DND-41 (cell line): ENCODE measurements at regions not wholly inside any gene's neighbourhood (a gene's known extent, or its start where the extent isn't known, plus 50 kb on each side); places are given as distances from the start of the nearest gene placed in this dataset.
"Not testable (repeated sequence)": the region's sequence is repeated elsewhere in the genome, so short reads cannot be mapped to it uniquely, and the experiment has no call there.

Experiments
- ATAC-seq: fragments of 200-7000 bp; cut with Tn5 transposase; 3 replicates; pipeline ENCODE4 v1.9.1; 2021; ENCODE audit warnings: low read depth; ENCODE audit not compliant: insufficient read depth
- DNase-seq: peaks from one replicate; pipeline ENCODE4 v3.0.0-alpha.2; 2020
- H2AFZ ChIP-seq: 2 replicates; pipeline ENCODE4 v1.6.0; 2012; ENCODE audit warnings: low read depth, low read length
- H3K27ac ChIP-seq: 2 replicates; pipeline ENCODE4 v1.5.1; 2012; ENCODE audit warnings: low read length, inconsistent platforms
- H3K27me3 ChIP-seq: fragments of 200-600 bp; sonication (generic); 2 replicates; pipeline ENCODE4 v1.6.0; 2012; ENCODE audit warnings: low read length, mild to moderate bottlenecking, inconsistent platforms; ENCODE audit not compliant: insufficient read depth, poor library complexity
- H3K36me3 ChIP-seq: 2 replicates; pipeline ENCODE4 v1.5.1; 2012; ENCODE audit warnings: low read length, inconsistent platforms; ENCODE audit not compliant: insufficient read depth
- H3K4me1 ChIP-seq: 2 replicates; pipeline ENCODE4 v1.5.1; 2012; ENCODE audit warnings: mild to moderate bottlenecking, low read length; ENCODE audit not compliant: insufficient read depth
- H3K4me2 ChIP-seq: 2 replicates; pipeline ENCODE4 v1.6.0; 2012; ENCODE audit warnings: mild to moderate bottlenecking, moderate library complexity, low read length, inconsistent platforms; ENCODE audit not compliant: insufficient read depth
- H3K4me3 ChIP-seq, 2 experiments: fragments of 200-600 bp in 1 of 2; shearing (Covaris generic) in 1 of 2; 2 replicates each; pipeline ENCODE4 v1.5.1; 2012 to 2016; ENCODE audit warnings: inconsistent platforms in 2 of 2, low read length in 2 of 2, mild to moderate bottlenecking in 2 of 2, low read depth in 1 of 2, moderate library complexity in 1 of 2
- H3K79me2 ChIP-seq: 2 replicates; pipeline ENCODE4 v1.6.0; 2012; ENCODE audit warnings: low read length, inconsistent platforms; ENCODE audit not compliant: insufficient read depth
- H3K9ac ChIP-seq: 2 replicates; pipeline ENCODE4 v1.6.0; 2012; ENCODE audit warnings: low read depth, mild to moderate bottlenecking, inconsistent platforms, low read length, moderate library complexity
- H3K9me3 ChIP-seq: 2 replicates; pipeline ENCODE4 v1.5.1; 2012; ENCODE audit warnings: low read length, moderate library complexity, mild to moderate bottlenecking, inconsistent platforms; ENCODE audit not compliant: insufficient read depth, severe bottlenecking
- H4K20me1 ChIP-seq: 2 replicates; pipeline ENCODE4 v1.6.0; 2012; ENCODE audit warnings: low read length; ENCODE audit not compliant: insufficient read depth
- EZH2 ChIP-seq: IDR thresholded peaks from 3 replicates; pipeline ENCODE4 v1.6.1; 2012; ENCODE audit warnings: borderline replicate concordance, low read depth, mild to moderate bottlenecking, moderate library complexity, low read length, inconsistent platforms; ENCODE audit not compliant: severe bottlenecking
- TF ChIP-seq, protein P1 (sequence below): IDR thresholded peaks from 2 replicates; pipeline ENCODE4 v1.5.1; 2012; ENCODE audit warnings: borderline replicate concordance, low read length, moderate library complexity, mild to moderate bottlenecking; ENCODE audit not compliant: poor library complexity, severe bottlenecking; ENCODE audit errors: extremely low read depth

DNA sequence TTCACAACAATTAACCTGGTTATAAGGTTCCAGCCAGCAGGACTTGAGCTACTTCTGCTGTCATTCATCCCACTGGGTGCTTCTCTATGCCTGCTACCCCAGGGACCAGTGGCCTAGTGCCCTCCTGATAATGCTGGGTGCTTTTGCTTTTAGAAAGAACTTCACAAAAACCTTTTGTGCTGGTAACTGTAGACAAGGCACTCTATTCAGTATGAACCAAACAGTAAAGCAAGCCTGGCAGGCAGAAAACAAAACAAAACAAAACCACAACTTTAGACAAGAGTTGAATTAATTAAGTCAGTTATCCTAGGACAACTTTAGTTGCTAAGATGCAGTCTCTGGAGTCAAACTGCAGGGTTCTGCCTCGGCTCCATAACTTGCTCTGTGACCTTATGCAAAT, 61.9 kb upstream of the ADGRL2 start:
- H3K27ac ChIP-seq, result no peak overlapping the region
- H3K79me2 ChIP-seq, result no peaks in the 10 kb centered on the region
- ATAC-seq, result no peak

GRCh38 chr1:81733480-81733879, 67.3 kb upstream of the ADGRL2 start:
- Histone ChIP-seq H3K27me3 (no peaks in the 10 kb centered on the region), H3K4me3 (no peak overlapping the region), H2AFZ (no peak overlapping the region), H3K27ac (no peak overlapping the region), H3K36me3 (no peaks in the 10 kb centered on the region), H3K79me2 (no peaks in the 10 kb centered on the region), H3K9ac (no peak overlapping the region), H4K20me1 (no peaks in the 10 kb centered on the region), H3K4me2 (no peak overlapping the region), H3K9me3 (no peaks in the 10 kb centered on the region), H3K4me1 (no peaks in the 10 kb centered on the region)
- TF ChIP-seq, protein P1, sequence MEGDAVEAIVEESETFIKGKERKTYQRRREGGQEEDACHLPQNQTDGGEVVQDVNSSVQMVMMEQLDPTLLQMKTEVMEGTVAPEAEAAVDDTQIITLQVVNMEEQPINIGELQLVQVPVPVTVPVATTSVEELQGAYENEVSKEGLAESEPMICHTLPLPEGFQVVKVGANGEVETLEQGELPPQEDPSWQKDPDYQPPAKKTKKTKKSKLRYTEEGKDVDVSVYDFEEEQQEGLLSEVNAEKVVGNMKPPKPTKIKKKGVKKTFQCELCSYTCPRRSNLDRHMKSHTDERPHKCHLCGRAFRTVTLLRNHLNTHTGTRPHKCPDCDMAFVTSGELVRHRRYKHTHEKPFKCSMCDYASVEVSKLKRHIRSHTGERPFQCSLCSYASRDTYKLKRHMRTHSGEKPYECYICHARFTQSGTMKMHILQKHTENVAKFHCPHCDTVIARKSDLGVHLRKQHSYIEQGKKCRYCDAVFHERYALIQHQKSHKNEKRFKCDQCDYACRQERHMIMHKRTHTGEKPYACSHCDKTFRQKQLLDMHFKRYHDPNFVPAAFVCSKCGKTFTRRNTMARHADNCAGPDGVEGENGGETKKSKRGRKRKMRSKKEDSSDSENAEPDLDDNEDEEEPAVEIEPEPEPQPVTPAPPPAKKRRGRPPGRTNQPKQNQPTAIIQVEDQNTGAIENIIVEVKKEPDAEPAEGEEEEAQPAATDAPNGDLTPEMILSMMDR, result no peak
- no peak for TF ChIP-seq EZH2
- ATAC-seq (no peak), DNase-seq (no peak)

More for the DNA sequence above, 61.9 kb upstream of the ADGRL2 start:
- no peak overlapping the region for H3K9ac ChIP-seq
- H3K4me2 ChIP-seq, result no peak overlapping the region
- no peaks in the 10 kb centered on the region for H3K9me3 ChIP-seq
- no peaks in the 10 kb centered on the region for H3K36me3 ChIP-seq
- DNase-seq, result no peak
- no peaks in the 10 kb centered on the region for H3K27me3 ChIP-seq
- H2AFZ ChIP-seq, result no peak overlapping the region
- H3K4me1 ChIP-seq, result no peaks in the 10 kb centered on the region
- TF ChIP-seq EZH2, result no peak
- TF ChIP-seq, protein P1, result no peak
- H3K4me3 ChIP-seq, result no peak overlapping the region
- no peaks in the 10 kb centered on the region for H4K20me1 ChIP-seq

DNA sequence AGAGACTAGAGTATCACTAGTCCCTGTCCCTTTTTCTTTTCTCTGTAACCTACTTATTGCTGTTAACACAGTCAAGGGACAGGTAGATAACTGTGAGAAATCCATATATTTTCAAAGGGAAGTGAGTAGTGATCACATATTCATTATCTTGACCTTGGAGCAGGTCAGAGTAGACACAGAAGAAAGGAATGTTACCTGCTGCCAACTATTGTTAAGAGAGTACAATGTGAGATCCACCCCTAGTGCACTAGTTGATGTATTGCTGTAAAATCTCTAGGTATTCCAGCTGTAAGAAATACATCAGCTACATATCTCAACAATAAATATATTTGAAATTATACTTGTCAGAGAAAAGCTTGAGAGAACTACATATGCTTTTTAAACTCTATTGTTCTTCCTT, 68.7 kb upstream of the ADGRL2 start:
- H3K9ac ChIP-seq, result no peak overlapping the region
- no peaks in the 10 kb centered on the region for H3K79me2 ChIP-seq
- H3K27ac ChIP-seq, result no peak overlapping the region
- no peak overlapping the region for H3K4me3 ChIP-seq
- no peak for DNase-seq
- ATAC-seq, result no peak
- no peak overlapping the region for H2AFZ ChIP-seq
- no peaks in the 10 kb centered on the region for H3K9me3 ChIP-seq
- H3K36me3 ChIP-seq, result no peaks in the 10 kb centered on the region
- no peaks in the 10 kb centered on the region for H4K20me1 ChIP-seq
- H3K4me1 ChIP-seq, result no peaks in the 10 kb centered on the region
- H3K4me2 ChIP-seq, result no peak overlapping the region
- no peaks in the 10 kb centered on the region for H3K27me3 ChIP-seq
- TF ChIP-seq, protein P1, result no peak
- TF ChIP-seq EZH2, result no peak

DNA sequence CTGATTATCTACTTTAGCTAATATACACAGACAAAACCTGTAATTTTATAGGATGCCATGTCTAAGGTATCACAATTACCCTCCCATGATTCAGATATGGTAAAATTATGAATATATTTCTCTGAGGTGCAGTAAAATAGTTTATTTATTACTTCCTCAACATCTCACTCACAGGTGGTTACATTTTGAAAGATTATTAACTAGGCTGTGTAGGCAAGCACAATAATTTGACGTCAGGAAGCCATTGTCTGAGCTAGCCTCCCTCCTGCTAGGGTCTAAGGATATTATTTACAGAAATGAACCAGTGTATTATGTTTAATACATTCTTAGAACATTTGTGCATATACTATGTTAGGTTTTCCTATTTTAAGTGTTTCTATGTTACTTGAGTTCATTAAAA, 69.9 kb upstream of the ADGRL2 start:
- H3K36me3 ChIP-seq, result no peaks in the 10 kb centered on the region
- TF ChIP-seq EZH2, result no peak
- TF ChIP-seq, protein P1, result no peak
- H4K20me1 ChIP-seq, result no peaks in the 10 kb centered on the region
- H3K4me2 ChIP-seq, result no peak overlapping the region
- H3K27me3 ChIP-seq, result no peaks in the 10 kb centered on the region
- no peaks in the 10 kb centered on the region for H3K9me3 ChIP-seq
- H3K79me2 ChIP-seq, result no peaks in the 10 kb centered on the region
- no peak for ATAC-seq
- H3K4me3 ChIP-seq, result no peak overlapping the region
- no peak overlapping the region for H3K27ac ChIP-seq
- no peak overlapping the region for H2AFZ ChIP-seq
- no peaks in the 10 kb centered on the region for H3K4me1 ChIP-seq
- no peak for DNase-seq
- H3K9ac ChIP-seq, result no peak overlapping the region

GRCh38 chr1:81730299-81730698, 70.4 kb upstream of the ADGRL2 start:
- H3K4me2 ChIP-seq, H3K79me2 ChIP-seq, ATAC-seq, H3K4me1 ChIP-seq, H3K36me3 ChIP-seq, H3K27me3 ChIP-seq, H3K9me3 ChIP-seq, H2AFZ ChIP-seq, H4K20me1 ChIP-seq, DNase-seq, H3K27ac ChIP-seq, H3K4me3 ChIP-seq, H3K9ac ChIP-seq: not testable (repeated sequence)
